Uterus (tissue), 2 donors: ENCODE measurements at regions not wholly inside any gene's neighbourhood (a gene's known extent, or its start where the extent isn't known, plus 50 kb on each side); places are given as distances from the start of the nearest gene placed in this dataset.

Source experiments
- CTCF ChIP-seq, 4 experiments: fragments of 200-600 bp in 2 of 4; fragments of 450-650 bp in 2 of 4; sonication (generic) in 2 of 4; IDR thresholded peaks; one replicate each; pipeline ENCODE4 v1.5.1; 2016 to 2019; ENCODE audit warnings: antibody characterized with exemption in 4 of 4, mild to moderate bottlenecking in 2 of 4, moderate library complexity in 1 of 4
- POLR2A ChIP-seq, 2 donors: fragments of 450-650 bp; IDR thresholded peaks; one replicate each; pipeline ENCODE4 v1.6.1; 2016; ENCODE audit warnings: antibody characterized with exemption in 2 of 2, mild to moderate bottlenecking in 1 of 2, moderate library complexity in 1 of 2

- no peak for TF ChIP-seq CTCF (IDR thresholded peaks at IDR 0.05)
- no peak for TF ChIP-seq POLR2A (IDR thresholded peaks at IDR 0.05)
Measured at GRCh38 chr3:21259896-21260295, 491.1 kb downstream of the ZNF385D start.
